ENCODE measurements at regions not wholly inside any gene's neighbourhood (a gene's known extent, or its start where the extent isn't known, plus 50 kb on each side); places are given as distances from the start of the nearest gene placed in this dataset.

- no peak for TF ChIP-seq CTCF (IDR thresholded peaks at IDR 0.05)
- no peak for TF ChIP-seq POLR2A (IDR thresholded peaks at IDR 0.05)
Measured at GRCh38 chr2:217289907-217290280, 430.0 kb upstream of the TNP1 start.

All from uterus (tissue), 2 donors.